ENCODE measurements at regions not wholly inside any gene's neighbourhood (a gene's known extent, or its start where the extent isn't known, plus 50 kb on each side); places are given as distances from the start of the nearest gene placed in this dataset.

DNA sequence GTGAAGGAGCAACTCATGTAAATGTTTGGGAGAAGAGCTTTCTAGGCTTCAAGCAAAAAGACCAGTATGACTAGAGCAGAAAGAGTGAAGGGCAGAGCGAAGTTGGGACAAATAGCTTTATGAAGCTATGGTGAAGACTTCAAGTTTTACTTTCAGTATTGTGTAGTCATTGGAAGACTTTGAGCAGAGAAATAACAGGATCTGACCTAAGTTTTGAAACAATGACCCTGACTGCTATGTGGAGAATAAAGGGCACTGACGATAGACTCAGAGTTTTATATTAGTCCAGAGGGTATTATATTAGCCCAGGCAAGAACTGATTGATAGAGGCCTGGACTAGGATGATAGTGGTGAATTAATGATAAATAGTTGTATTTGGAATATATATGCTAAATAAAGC is 187.3 kb downstream of the KTN1 start:
- TF ChIP-seq, protein P1, sequence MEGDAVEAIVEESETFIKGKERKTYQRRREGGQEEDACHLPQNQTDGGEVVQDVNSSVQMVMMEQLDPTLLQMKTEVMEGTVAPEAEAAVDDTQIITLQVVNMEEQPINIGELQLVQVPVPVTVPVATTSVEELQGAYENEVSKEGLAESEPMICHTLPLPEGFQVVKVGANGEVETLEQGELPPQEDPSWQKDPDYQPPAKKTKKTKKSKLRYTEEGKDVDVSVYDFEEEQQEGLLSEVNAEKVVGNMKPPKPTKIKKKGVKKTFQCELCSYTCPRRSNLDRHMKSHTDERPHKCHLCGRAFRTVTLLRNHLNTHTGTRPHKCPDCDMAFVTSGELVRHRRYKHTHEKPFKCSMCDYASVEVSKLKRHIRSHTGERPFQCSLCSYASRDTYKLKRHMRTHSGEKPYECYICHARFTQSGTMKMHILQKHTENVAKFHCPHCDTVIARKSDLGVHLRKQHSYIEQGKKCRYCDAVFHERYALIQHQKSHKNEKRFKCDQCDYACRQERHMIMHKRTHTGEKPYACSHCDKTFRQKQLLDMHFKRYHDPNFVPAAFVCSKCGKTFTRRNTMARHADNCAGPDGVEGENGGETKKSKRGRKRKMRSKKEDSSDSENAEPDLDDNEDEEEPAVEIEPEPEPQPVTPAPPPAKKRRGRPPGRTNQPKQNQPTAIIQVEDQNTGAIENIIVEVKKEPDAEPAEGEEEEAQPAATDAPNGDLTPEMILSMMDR (conservative IDR thresholded peaks at IDR 0.05) = no peak
- no peak for TF ChIP-seq ZFX (IDR thresholded peaks at IDR 0.05)
